K562 (cell line): ENCODE measurements at regions not wholly inside any gene's neighbourhood (a gene's known extent, or its start where the extent isn't known, plus 50 kb on each side); places are given as distances from the start of the nearest gene placed in this dataset.

Source experiments
- E2F3 ChIP-seq: fragments of 250-450 bp; sonication (Bioruptor Pico); IDR thresholded peaks from 2 replicates; pipeline ENCODE4 v1.4.0; 2020; ENCODE audit warnings: mild to moderate bottlenecking
- FOXP4 ChIP-seq: sonication (generic); formaldehyde crosslinking; IDR thresholded peaks from 2 replicates; pipeline ENCODE4 v1.8.0; 2022; ENCODE audit warnings: mild to moderate bottlenecking, missing genetic modification reagents, borderline replicate concordance
- TF ChIP-seq, protein P1 (sequence below): sonication (generic); formaldehyde crosslinking; IDR thresholded peaks from 2 replicates; pipeline ENCODE4 v1.8.1; 2022; ENCODE audit warnings: missing genetic modification reagents
- TF ChIP-seq, protein P2 (sequence below): fragments of 450-650 bp; IDR thresholded peaks from 2 replicates; pipeline ENCODE4 v1.6.1; 2017; ENCODE audit warnings: mild to moderate bottlenecking, moderate library complexity

DNA sequence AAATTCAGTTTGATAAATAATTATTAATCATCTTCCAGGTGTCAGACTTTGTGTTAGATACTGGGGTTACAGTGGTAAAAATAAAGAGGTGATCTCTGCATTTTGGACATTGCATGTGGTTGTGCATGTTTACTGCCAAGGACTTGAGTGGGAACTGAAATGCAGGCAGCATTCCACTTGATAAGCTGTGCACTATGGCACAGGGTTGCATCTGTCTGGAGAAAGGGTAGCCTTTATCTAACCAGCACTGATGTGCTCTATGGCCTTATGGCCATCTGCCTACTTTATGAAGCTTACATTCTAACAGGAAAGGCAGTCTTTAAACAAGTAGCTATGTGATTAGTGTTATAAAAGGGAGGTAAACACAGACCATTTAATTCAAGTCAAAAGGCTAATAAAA, 53.0 kb upstream of the MLIP start:
- TF ChIP-seq, protein P1, sequence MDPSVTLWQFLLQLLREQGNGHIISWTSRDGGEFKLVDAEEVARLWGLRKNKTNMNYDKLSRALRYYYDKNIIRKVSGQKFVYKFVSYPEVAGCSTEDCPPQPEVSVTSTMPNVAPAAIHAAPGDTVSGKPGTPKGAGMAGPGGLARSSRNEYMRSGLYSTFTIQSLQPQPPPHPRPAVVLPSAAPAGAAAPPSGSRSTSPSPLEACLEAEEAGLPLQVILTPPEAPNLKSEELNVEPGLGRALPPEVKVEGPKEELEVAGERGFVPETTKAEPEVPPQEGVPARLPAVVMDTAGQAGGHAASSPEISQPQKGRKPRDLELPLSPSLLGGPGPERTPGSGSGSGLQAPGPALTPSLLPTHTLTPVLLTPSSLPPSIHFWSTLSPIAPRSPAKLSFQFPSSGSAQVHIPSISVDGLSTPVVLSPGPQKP, result no peak
- TF ChIP-seq FOXP4 (CRISPR knock-in tag), result no peak
- TF ChIP-seq E2F3 (CRISPR knock-in tag), result no peak
- TF ChIP-seq, protein P2, sequence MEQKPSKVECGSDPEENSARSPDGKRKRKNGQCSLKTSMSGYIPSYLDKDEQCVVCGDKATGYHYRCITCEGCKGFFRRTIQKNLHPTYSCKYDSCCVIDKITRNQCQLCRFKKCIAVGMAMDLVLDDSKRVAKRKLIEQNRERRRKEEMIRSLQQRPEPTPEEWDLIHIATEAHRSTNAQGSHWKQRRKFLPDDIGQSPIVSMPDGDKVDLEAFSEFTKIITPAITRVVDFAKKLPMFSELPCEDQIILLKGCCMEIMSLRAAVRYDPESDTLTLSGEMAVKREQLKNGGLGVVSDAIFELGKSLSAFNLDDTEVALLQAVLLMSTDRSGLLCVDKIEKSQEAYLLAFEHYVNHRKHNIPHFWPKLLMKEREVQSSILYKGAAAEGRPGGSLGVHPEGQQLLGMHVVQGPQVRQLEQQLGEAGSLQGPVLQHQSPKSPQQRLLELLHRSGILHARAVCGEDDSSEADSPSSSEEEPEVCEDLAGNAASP, result no peak
